NCI-H1694 treated with DMSO at 0.1 percent for 48 hours (cell line): ENCODE measurements at regions not wholly inside any gene's neighbourhood (a gene's known extent, or its start where the extent isn't known, plus 50 kb on each side); places are given as distances from the start of the nearest gene placed in this dataset.

Source experiments
- DNase-seq: peaks from one replicate; lab custom pipeline; 2025; lab: John Stamatoyannopoulos, UW

- DNase-seq = no peak
These were observed 400.2 kb upstream of the GRIA3 start for GRCh38 chrX:122783918-122784317.

DNA sequence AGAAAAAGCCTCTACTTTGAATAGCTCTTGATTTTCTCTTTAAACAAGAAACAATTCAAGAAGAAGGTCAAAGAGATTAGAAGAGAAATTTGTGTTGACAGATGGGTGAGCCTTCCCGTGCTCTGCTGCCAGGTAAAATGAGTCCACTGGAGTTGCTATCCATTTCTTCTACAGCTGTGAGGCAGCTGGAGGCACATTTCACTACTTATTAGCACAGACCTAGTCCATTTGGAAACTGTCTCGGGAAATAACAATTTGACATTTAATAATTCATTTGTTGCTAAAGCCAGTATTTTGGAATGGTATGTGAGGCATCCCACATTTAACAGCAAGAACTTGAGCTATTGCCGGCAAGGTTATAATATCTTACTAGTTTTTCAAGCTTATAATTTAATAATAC lies 396.8 kb upstream of the GRIA3 start:
- DNase-seq = no peak

DNA sequence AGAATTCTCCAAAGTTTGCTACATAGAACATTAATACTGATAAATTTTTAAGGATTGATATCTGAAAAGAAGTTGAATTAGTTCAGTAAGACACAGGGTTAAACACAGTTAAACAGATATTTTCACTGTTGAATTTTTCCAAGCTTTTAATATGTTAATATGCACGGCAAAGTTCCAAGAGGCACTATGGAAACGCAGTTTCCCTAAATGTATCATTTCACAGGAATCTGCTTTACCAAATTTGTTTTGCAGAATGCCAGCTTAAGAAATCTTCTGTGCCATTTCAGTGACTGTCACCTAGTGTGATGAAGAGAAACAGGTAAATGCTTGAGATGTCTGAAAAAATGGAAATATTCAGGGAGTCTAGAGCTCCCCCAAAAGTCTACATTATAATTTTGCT lies 395.9 kb upstream of the GRIA3 start:
- DNase-seq = no peak

GRCh38 chrX:122790376-122791095 lies 393.5 kb upstream of the GRIA3 start:
- DNase-seq = no peak

DNA sequence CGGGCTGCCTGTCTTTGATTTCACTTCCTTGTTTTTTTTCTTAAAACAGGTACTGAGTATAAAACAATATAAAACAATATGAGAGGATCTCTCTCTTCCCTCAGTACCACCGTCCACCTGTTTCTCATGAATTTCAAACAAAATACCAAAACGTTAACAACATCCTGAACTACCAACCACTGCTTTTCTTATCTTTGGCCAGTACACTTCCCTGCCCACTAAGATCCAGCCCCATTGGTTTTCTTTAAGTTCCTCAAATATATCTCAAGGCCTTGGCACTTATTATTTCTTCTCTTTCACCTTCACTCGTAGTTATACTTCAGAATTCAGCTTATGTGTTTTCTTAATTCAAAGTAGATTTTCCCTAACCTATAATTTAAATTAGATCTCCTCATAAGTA lies 370.2 kb upstream of the GRIA3 start:
- no peak for DNase-seq

DNA sequence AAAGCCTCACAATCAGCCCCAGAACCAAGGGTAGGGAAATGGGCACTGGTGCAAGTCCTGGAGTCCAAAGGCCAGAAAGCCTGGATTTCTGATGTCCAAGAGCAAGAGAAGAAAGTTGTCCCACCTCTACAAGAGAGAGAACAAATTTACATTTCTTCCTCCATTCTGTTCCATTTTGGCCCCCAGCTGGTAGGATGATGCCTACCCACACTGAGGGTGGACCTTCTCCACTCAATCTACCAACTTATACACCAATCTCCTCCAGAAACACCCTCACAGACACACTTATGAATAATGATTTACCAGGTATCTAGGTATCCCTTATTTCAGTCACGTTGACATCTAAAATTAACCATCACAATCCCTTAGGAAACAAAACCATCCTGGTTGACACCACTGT lies 367.8 kb upstream of the GRIA3 start:
- no peak for DNase-seq

DNA sequence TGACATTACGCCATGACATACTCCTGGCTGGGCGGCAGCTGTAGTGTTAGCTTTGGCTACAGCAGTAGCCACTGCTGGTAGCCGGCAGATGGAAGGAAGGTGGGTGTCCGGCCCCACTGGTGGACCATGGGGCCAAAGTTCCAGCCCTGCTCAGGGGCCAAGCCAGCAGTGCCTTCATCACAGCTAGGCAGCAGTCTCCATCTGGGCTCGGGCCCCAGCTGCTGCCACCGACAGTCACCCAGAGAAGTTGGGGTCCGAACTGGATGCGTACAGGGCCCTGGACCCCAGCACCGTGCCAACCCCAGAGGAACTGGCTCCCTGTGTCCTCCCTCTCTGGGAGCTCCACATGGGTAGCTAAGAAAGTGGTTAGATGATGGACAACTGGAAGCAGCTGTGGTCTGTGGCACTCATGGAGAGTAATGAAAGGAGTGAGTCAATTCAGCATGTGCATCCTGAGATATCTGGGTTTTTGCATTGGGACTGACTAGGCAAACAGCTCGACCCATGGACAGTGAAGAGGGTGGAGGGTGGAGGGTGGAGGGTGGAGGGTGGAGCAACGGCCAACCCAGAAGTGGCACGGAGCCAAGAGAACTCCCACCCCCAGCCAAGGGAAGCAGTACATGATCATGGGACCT lies 366.6 kb upstream of the GRIA3 start:
- DNase-seq = no peak

- no peak for DNase-seq
These were observed 366.0 kb upstream of the GRIA3 start for GRCh38 chrX:122818068-122818467.

- DNase-seq = no peak
These were observed 350.8 kb upstream of the GRIA3 start for GRCh38 chrX:122833230-122833629.

- no peak for DNase-seq
These were observed 348.2 kb upstream of the GRIA3 start for GRCh38 chrX:122835886-122836285.

GRCh38 chrX:122850326-122850725 lies 333.8 kb upstream of the GRIA3 start:
- DNase-seq = no peak

GRCh38 chrX:122856205-122856604 lies 327.9 kb upstream of the GRIA3 start:
- DNase-seq = no peak

GRCh38 chrX:122857734-122858133 lies 326.3 kb upstream of the GRIA3 start:
- DNase-seq = no peak

- DNase-seq = no peak
These were observed 321.0 kb upstream of the GRIA3 start for GRCh38 chrX:122863067-122863466.

- no peak for DNase-seq
These were observed 317.5 kb upstream of the GRIA3 start for GRCh38 chrX:122866532-122866931.

DNA sequence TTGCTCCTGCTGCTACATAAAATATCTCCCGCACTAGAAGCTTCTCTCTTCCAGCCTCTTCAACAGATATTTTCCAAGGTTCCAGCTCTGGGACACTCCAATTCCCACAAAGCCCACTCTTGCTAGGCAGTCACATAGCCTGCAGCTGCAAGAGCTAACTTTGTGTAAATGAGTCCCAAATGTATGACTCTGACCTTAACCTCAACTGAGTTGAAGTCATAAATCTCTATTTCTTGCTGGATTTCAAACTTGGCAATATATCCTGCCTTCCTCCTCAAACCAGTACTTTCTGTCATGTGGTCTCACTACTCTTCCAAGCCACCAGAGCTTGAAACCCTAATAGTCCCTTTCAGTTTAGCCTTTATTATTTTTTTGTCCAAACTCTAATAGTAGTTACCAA lies 315.4 kb upstream of the GRIA3 start:
- DNase-seq = no peak

DNA sequence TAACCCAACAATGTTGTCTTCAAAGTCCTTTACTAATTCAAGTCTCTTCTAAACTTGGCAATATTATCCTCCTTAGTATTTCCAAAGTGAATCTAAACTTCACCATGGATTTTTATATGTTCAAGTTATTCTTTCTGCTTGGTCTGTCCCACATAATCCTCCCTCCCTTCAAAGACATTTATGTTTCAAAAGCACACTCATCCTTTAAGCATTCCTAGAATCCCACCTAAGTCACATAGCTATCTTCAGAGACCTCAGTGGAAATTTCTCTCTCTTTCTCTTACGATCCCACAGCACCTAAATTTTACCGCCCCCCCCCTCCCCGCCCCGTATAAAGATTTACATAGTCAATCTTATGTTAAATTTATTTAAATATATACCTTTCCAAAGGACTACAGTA lies 314.9 kb upstream of the GRIA3 start:
- DNase-seq = no peak

DNA sequence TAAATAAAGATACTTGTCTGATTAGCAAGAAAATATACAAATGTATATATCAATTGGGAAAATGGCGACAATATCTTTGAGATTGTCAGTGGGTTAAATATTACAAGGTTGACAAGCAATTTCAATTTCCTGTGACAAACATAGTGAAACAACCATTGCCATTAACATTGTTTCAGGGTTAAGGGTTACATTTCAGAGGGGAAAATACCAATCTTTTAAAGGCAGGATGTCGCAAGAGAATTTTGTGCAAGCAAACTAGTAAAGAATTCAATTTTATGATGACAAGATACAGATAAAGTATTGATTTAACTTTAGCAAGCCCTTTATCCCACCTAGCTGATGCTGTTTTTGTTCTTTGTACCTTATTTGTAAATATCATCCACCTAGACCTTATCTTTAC lies 305.8 kb upstream of the GRIA3 start:
- no peak for DNase-seq

DNA sequence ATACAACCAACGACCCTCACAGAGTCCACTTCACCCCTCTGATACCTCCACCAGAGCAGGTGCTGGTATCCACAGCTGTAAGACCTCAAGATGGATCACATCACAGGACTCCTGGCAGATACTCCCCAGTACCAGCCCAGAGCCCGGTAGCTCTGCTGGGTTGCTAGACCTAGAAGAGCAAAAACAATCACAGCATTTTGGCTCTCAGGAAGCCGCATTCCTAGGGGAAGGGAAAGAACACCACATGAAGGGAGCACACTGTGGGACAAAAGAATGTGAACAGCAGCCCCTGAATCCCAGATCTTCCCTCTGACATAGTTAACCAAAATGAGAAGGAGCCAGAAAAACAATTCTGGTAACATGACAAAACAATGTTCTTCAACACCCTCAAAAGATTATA lies 303.1 kb upstream of the GRIA3 start:
- DNase-seq = no peak

DNA sequence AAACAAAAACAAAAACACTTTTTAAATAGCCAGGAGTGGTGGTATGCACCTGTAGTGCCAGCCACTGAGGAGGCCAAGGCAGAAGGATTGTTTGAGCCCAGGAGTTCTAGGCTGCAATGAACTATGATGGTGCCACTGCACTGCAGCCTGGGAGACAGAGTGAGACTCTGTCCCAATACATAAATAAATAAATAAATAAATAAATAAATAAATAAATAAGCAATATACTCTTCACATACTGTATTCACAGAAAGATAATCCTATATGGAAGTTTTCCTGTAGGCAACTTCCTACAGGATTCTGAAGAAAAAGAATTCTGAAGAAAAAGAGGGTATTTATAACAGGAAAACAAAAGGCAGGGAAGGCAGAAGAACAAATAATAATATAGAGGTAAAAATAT lies 293.3 kb upstream of the GRIA3 start:
- DNase-seq = no peak

DNA sequence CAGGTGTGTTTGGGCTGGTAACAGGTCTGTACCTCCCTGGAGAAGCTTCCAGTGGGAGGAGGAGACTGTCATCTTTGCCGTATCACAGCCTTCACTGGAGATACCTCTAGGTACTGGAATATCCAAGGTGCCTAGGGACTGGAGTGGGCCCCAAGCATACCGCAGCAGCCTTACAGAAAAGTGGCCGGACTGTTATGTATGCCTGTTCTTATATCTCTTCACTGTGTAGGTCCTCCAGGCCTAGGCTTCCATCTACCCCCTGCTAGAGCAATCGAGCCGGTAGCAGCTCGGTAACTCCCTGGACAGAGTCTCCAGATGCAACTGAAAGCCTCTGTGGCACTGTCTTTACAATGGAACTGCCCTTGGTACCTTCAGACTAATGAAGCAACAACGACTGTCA lies 277.4 kb upstream of the GRIA3 start:
- no peak for DNase-seq

- no peak for DNase-seq
These were observed 276.7 kb upstream of the GRIA3 start for GRCh38 chrX:122907375-122907774.

DNA sequence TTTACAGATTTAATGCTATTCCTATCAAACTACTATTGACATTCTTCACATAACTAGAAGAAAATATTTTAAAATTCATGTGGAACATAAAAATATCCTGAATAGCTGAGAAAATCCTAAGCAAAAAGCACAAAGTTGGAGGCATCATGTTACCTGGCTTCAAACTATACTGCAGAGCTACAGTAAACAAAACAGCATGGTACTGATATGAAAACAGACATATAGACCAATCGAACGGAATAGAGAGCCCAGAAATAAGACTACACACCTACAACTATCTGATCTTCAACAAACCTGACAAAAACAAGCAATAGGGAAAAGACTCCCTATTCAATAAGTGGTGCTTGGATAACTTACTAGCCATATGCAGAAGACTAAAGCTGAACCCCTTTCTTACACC lies 273.4 kb upstream of the GRIA3 start:
- DNase-seq = no peak

GRCh38 chrX:122913134-122913533 lies 270.9 kb upstream of the GRIA3 start:
- no peak for DNase-seq
